Fibroblast of gingiva (primary cell): ENCODE measurements at regions not wholly inside any gene's neighbourhood (a gene's known extent, or its start where the extent isn't known, plus 50 kb on each side); places are given as distances from the start of the nearest gene placed in this dataset.

Source experiments
- DNase-seq: peaks from one replicate; pipeline ENCODE4 v3.0.0-alpha.2; 2011; ENCODE audit warnings: low read depth

- DNase-seq: no peak
Measured at GRCh38 chr1:96296991-96297390, 424.6 kb upstream of the PTBP2 start.

GRCh38 chr1:96306809-96307560 is 414.6 kb upstream of the PTBP2 start:
- DNase-seq: peak; percentile 71

GRCh38 chr1:96308314-96308713 is 413.3 kb upstream of the PTBP2 start:
- no peak for DNase-seq

GRCh38 chr1:96309783-96310182 is 411.8 kb upstream of the PTBP2 start:
- peak; percentile 57 for DNase-seq

- peak; percentile 51 for DNase-seq
Measured at GRCh38 chr1:96313216-96313615, 408.4 kb upstream of the PTBP2 start.

- DNase-seq: no peak
Measured at GRCh38 chr1:96329121-96329520, 392.5 kb upstream of the PTBP2 start.

GRCh38 chr1:96331596-96331995 is 390.0 kb upstream of the PTBP2 start:
- DNase-seq: no peak

- no peak for DNase-seq
Measured at GRCh38 chr1:96333522-96334235, 387.9 kb upstream of the PTBP2 start.

GRCh38 chr1:96334236-96334557 is 387.4 kb upstream of the PTBP2 start:
- no peak for DNase-seq

- no peak for DNase-seq
Measured at GRCh38 chr1:96338622-96339021, 383.0 kb upstream of the PTBP2 start.

GRCh38 chr1:96340686-96341085 is 380.9 kb upstream of the PTBP2 start:
- no peak for DNase-seq

GRCh38 chr1:96346719-96347118 is 374.9 kb upstream of the PTBP2 start:
- DNase-seq: no peak

GRCh38 chr1:96349896-96350295 is 371.7 kb upstream of the PTBP2 start:
- DNase-seq: no peak

- DNase-seq: no peak
Measured at GRCh38 chr1:96352733-96353132, 368.9 kb upstream of the PTBP2 start.

- no peak for DNase-seq
Measured at GRCh38 chr1:96355521-96355920, 366.1 kb upstream of the PTBP2 start.

- no peak for DNase-seq
Measured at GRCh38 chr1:96355961-96356360, 365.6 kb upstream of the PTBP2 start.

- DNase-seq: no peak
Measured at GRCh38 chr1:96357141-96357765, 364.3 kb upstream of the PTBP2 start.

GRCh38 chr1:96358057-96358456 is 363.5 kb upstream of the PTBP2 start:
- no peak for DNase-seq

GRCh38 chr1:96360036-96360795 is 361.4 kb upstream of the PTBP2 start:
- peak; percentile 69 for DNase-seq

- no peak for DNase-seq
Measured at GRCh38 chr1:96361271-96361856, 360.2 kb upstream of the PTBP2 start.

- no peak for DNase-seq
Measured at GRCh38 chr1:96361961-96362360, 359.6 kb upstream of the PTBP2 start.

GRCh38 chr1:96362623-96363022 is 359.0 kb upstream of the PTBP2 start:
- peak; percentile 94 for DNase-seq
